WERI-Rb-1 (cell line): ENCODE measurements at regions not wholly inside any gene's neighbourhood (a gene's known extent, or its start where the extent isn't known, plus 50 kb on each side); places are given as distances from the start of the nearest gene placed in this dataset.

ENCODE experiments used
- DNase-seq: peaks from one replicate; pipeline ENCODE4 v3.0.0-alpha.2; 2020
- H3K27ac ChIP-seq: fragments of 250-450 bp; sonication (Bioruptor Pico); 2 replicates; pipeline ENCODE4 v1.5.1; 2020; ENCODE audit warnings: mild to moderate bottlenecking, moderate library complexity
- H3K27me3 ChIP-seq: fragments of 250-450 bp; sonication (Bioruptor Pico); 2 replicates; pipeline ENCODE4 v1.5.1; 2021; ENCODE audit warnings: mild to moderate bottlenecking, low read depth, moderate library complexity; ENCODE audit not compliant: insufficient read depth, severe bottlenecking
- H3K36me3 ChIP-seq: fragments of 250-450 bp; sonication (Bioruptor Pico); 2 replicates; pipeline ENCODE4 v1.5.1; 2020; ENCODE audit warnings: mild to moderate bottlenecking, moderate library complexity
- H3K4me3 ChIP-seq: 2 replicates; pipeline ENCODE4 v1.5.1; 2011; ENCODE audit warnings: low read depth, mild to moderate bottlenecking, control low read depth, low read length
- H3K9me3 ChIP-seq: fragments of 250-450 bp; sonication (Bioruptor Pico); 2 replicates; pipeline ENCODE4 v1.5.1; 2021; ENCODE audit warnings: mild to moderate bottlenecking, moderate library complexity; ENCODE audit not compliant: severe bottlenecking
- TF ChIP-seq, protein P1 (sequence below): IDR thresholded peaks from 2 replicates; pipeline ENCODE4 v1.5.1; 2011; ENCODE audit warnings: low read depth, mild to moderate bottlenecking, control low read depth, inconsistent platforms, low read length

DNA sequence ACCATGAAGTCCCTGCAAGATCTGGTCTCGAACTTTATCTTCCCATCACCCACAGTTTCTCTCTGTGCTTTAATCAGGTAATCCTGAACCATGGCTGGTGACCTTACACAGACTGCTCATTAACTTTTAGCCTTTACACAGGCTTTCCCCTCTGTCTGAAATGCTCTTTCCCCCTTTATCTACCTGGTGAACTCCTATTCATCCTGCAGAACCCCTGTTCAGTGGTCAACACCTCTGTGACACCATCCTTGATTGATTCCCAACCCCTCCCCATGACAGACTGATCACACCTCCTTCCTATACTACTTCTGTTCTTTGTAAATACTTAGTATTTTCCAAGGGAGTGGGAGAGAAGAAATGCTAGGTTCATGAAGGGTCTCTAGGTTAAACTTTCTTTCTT, 254.0 kb downstream of the RPS24 start:
- no peaks in the 10 kb centered on the region for H3K9me3 ChIP-seq
- TF ChIP-seq, protein P1, sequence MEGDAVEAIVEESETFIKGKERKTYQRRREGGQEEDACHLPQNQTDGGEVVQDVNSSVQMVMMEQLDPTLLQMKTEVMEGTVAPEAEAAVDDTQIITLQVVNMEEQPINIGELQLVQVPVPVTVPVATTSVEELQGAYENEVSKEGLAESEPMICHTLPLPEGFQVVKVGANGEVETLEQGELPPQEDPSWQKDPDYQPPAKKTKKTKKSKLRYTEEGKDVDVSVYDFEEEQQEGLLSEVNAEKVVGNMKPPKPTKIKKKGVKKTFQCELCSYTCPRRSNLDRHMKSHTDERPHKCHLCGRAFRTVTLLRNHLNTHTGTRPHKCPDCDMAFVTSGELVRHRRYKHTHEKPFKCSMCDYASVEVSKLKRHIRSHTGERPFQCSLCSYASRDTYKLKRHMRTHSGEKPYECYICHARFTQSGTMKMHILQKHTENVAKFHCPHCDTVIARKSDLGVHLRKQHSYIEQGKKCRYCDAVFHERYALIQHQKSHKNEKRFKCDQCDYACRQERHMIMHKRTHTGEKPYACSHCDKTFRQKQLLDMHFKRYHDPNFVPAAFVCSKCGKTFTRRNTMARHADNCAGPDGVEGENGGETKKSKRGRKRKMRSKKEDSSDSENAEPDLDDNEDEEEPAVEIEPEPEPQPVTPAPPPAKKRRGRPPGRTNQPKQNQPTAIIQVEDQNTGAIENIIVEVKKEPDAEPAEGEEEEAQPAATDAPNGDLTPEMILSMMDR, result no peak
- H3K4me3 ChIP-seq, result no peak overlapping the region
- H3K27ac ChIP-seq, result no peak overlapping the region
- DNase-seq, result no peak
- no peaks in the 10 kb centered on the region for H3K36me3 ChIP-seq
- H3K27me3 ChIP-seq, result no peaks in the 10 kb centered on the region

DNA sequence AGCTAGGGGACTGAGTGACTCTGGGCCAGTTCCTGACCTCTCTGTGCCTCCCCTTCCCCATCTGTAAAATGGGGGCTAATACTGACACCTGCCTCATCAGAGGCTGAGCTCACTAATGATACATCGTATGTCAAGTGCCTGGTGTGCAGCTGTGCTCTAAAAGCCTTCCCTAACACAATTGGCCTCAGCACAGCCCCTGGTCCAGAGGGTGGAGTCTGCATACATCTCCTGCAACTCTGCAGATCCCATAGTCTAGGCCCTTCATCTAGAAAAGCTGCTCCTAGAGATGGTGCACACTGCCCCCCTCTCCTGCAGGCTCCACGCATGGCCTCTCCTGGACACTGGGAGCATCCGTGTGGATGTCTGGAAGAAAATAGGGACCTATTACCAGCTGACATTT, 255.0 kb downstream of the RPS24 start:
- DNase-seq, result no peak
- Histone ChIP-seq H3K4me3 (no peak overlapping the region), H3K36me3 (no peaks in the 10 kb centered on the region), H3K27ac (no peak overlapping the region), H3K9me3 (no peaks in the 10 kb centered on the region), H3K27me3 (no peaks in the 10 kb centered on the region)
- TF ChIP-seq, protein P1, result no peak

DNA sequence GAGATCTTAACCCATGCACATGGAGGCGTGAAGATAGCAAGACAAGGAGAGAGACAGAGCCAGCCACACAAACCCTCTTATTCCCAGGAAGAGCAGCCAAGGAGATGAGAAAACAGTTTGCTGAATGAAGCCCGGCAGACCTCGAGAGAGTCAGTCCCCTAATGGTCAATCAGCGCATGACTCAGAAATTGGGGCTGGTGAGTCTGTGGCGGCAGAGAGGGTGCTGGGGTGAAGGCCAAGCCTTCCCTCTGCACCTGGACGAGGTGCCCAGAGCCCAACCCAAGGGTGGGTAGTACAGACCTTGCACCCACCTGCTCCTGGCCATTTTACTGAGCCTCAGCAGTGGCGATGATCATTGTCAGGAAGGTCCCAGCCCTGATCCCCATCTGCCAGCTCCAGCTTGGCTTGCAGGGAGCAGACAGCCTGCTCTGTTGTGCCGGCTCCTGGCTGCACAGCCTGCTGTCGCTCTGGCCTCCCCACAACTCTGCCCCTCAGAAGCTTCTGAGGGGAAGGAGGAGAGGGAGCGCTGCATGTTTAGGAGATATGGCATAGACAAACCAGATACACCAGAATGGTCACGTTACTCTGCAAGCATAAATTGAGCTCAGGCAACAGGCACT, 256.6 kb downstream of the RPS24 start:
- peak; percentile 73 for DNase-seq
- no peaks in the 10 kb centered on the region for H3K27me3 ChIP-seq
- H3K4me3 ChIP-seq, result no peak overlapping the region
- no peaks in the 10 kb centered on the region for H3K36me3 ChIP-seq
- TF ChIP-seq, protein P1, result peak; percentile 42; the same call in 1 of the 2 replicates
- H3K9me3 ChIP-seq, result no peaks in the 10 kb centered on the region
- H3K27ac ChIP-seq, result peak overlapping the region; percentile 61

DNA sequence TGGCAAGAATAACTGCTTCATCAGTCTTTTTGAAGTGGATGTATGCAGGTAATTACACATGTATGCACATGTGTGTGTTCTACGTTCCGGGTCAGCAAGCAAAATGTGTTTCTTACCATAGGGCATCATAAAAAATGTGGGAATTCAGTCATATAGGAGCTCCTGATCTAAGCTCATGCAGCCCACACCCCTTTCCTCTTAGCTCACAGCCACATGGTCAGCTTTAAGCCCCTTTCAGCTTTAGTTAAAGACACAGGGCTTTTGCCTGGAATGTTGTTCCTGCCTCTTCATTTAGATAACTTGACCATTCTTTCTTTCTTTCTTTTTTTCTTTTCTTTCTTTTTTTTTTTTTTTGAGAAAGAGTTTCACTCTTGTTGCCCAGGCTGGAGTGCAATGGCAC, 258.1 kb downstream of the RPS24 start:
- no peaks in the 10 kb centered on the region for H3K36me3 ChIP-seq
- no peak overlapping the region for H3K4me3 ChIP-seq
- no peaks in the 10 kb centered on the region for H3K27me3 ChIP-seq
- peak overlapping the region; percentile 32 for H3K27ac ChIP-seq
- DNase-seq, result peak; percentile 50
- no peaks in the 10 kb centered on the region for H3K9me3 ChIP-seq
- TF ChIP-seq, protein P1, result no peak

DNA sequence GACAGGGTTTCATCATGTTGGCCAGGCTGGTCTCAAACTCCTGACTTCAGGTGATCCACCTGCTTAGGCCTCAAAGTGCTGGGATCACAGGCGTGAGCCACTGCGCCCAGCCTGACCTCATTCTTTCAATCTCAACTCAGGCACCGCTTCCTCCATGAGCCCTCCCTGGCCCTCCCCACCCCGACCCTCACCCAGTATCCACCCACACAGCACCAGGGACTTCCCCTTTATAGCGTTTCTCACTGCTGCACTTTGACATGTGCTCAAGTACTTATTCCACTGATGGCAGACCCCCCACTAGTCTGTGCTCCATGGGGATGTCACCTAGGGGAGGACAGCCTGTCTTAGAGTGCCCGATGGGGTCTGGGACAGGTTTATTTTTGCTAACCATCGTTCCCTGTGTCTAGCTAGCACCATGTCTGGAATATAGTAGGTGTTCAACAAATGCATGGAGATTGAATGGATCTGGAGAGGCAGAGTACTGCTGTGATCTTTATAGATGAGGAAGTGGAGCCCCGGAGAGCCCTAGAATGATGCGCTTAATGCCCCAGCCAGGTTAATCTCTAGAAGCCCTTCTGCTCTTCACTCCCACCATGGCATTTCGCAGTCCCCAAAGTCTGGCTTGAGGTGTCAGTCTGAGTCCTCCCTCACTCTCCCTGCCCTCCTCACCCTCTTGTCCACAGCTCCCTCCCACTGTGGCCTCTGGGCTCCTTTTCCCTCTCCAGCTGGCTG, 258.8 kb downstream of the RPS24 start:
- Histone ChIP-seq H3K36me3 (no peaks in the 10 kb centered on the region), H3K27me3 (no peaks in the 10 kb centered on the region), H3K27ac (peak overlapping the region; percentile 85), H3K4me3 (peak overlapping the region; percentile 9; the same call in 1 of the 2 replicates), H3K9me3 (no peaks in the 10 kb centered on the region)
- peak; percentile 74 for DNase-seq
- TF ChIP-seq, protein P1, result no peak
